ENCODE measurements at regions not wholly inside any gene's neighbourhood (a gene's known extent, or its start where the extent isn't known, plus 50 kb on each side); places are given as distances from the start of the nearest gene placed in this dataset.

- no peak for TF ChIP-seq CTCF (IDR thresholded peaks at IDR 0.05)
- no peak for TF ChIP-seq POLR2A (IDR thresholded peaks at IDR 0.05)
Observed at GRCh38 chr2:180539541-180539940, 440.9 kb upstream of the UBE2E3 start.
